ENCODE measurements at regions not wholly inside any gene's neighbourhood (a gene's known extent, or its start where the extent isn't known, plus 50 kb on each side); places are given as distances from the start of the nearest gene placed in this dataset.

DNA sequence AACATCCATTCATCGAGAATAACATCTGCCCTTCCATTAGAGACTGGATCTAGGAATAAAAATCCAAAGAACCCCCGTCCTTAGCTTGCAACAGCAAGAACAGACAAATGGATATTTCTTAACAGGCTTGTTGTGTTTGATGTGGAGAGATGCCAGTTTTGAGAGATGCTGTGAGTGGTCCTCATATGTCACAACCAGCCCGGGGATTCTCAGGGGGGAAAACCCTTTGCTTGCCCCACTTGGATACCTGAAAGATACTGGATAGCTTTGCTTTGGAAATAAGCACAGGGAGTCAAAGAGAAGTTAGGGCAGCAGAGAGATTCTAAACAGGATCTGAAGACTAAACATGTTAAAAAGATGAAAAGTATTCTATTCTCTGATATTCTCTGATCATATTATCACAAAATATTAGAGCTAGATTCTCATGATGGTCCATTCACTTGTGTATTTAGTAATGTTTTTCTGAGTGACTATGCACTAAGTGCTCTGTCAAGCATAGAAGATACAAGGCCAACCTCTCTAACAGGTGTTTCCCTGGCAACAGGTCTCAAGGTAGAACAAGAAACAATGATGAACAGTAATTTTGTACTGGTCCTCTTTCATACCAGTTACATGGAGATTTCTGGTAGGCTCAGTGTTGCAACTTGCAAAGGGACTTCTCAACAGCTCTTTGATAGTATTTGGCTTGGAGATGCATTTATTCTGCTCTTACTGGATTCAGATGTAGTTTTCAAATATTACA lies 348.2 kb downstream of the MYCN start:
- DNase-seq, result no peak

DNA sequence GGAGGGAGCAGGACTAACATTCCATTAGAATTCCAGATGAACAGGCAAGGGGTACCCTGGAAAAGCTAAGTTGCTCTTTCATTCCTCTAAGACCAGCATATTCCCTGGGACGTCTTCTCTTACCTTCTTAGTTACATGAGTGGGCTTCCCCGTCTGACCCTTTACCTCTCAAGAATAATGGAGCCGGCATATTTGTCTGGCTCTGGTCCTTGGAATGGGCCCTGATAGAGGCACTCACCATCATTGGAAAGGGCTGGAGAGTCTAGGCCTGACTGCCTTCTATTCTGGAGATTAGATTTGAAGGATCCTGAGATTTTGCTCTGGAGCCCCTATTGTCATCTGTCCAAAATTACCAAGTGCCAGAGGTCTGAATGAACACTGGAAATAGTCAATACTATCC lies 347.5 kb downstream of the MYCN start:
- no peak for DNase-seq

DNA sequence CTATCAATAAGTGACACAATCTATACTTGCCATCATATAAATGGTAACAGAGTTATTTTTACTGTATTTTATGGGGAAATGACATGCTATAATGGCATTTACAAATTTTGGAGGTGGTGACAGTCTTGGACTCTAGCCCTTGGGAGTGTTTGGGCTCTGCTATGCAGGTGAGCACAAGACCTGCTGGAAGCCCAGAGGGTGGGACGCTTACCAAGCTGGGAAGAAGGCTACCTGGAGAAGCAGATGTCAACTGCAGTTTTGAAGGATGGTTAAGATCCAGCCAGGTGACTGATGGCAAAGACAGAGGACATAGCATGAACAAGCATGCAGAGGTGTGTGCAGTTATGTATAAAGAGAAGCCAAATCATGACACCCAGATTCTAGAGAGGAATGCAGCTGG lies 346.9 kb downstream of the MYCN start:
- no peak for DNase-seq

DNA sequence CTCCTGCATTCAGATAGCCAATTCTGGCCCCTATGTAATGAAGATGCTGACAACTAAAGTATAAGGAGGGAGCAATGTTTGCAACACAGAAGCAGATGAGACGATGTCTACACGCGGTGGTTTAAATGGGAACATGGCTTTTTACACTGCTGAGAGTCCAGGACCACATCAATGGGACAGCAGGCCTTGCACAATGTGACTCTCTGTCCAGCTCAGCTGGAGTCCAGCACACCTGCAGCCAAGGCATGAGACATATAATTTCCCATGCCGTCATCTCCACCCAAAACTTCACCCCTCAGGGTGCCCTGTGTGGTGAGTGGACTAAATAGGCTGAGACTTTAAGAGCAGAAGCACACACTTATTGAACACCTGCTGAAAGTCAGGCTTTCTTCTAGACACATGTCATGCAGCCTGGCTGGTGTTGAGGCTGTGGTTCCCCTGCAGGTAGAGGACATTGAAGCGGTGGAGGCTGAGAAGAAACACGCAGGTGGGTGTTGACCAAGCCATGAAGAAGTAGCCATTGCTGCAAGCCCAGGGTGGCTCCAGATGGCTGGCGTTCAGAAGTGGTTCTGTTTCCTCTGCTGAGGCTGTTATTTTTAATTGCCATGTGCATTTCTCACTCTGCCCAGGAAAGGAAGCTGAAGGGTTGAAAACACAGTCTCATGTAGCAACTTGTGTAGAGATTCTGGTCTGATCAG lies 345.6 kb downstream of the MYCN start:
- no peak for DNase-seq

DNA sequence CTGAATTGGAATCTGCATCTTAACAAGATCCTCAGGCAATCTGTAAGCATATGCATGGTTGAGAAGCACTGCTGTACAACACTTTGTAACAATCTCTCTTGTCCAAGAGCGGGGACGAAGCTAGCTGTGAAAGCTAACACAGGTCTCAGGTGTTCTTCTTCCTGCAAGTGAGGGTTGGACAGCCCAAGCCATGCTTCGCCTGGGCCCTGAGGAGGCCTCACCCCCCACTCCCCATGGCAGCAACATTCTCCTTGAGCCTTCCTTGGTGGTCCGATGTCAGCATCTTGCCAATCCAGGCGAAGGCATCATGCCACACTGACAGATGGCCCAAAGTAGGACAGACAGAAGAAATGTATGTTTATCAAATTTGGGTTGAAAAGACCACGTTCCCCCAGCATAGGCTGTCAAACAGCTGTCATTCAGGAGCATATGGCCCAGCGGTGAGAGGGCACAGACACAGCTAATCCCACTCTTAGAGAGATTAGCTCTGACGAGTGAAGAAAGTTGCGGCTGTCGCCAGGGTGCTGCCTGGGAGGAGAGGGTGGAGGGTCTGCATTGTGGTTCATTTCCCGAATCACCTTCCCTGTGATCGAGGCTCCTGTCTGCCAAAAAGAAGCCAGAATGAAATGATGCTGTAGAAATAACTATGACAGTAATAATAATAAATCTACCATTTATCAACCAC lies 344.7 kb downstream of the MYCN start:
- no peak for DNase-seq

DNA sequence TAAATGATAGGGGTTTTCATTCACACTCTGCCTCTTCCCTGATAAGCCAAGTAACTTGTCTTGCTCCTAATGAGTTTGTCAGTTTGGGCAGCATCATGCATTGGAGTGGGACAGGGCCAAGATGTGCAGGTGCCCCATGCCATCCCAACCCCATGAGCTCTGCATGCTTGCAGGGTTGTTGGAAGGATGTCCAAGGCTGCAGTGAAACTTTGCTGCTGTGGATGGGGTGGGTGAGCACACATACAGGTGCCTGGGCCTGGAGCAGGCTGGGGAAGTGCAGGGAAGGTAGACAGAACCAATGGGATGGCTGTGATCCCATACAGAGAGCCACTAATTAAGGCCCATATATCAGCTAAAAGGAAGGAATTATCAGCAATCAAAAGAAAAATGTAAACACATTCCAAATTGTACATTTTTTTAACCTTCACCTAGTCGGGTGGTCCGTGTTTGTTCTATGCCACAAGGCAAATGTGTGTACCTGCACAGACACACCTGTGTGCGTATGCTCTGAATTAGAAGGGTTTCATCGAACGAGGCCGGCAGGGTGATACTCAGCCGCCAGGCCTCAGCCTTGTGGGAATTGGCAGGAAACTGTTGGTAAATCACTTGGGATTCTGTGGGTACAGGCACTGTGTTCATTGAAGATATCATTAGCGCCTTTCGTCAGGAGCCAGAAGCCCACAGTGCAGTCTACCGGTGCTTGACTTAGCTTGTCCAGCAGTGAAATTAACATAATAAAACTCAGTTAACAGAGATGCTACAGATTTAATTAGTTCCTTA lies 342.9 kb downstream of the MYCN start:
- DNase-seq, result no peak

DNA sequence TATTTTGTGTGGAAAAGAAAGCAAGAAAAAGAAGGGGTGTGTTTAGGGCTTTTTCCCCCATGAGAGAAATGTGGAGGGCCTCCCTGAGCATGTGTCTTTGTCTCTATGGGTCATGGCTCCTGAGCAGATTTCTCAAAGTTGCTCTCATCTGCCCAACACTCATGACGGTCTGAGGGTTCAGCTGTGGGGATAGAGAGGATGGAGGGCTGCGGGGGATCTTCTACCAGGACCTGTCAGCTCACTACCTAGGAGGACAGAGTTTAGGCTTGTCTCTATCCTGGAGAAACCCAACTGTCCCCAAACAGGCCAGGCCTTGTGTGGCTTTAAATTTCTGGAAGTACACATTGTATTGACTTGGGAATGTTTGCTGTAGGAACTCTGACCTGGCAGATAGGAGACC lies 342.2 kb downstream of the MYCN start:
- DNase-seq, result no peak

DNA sequence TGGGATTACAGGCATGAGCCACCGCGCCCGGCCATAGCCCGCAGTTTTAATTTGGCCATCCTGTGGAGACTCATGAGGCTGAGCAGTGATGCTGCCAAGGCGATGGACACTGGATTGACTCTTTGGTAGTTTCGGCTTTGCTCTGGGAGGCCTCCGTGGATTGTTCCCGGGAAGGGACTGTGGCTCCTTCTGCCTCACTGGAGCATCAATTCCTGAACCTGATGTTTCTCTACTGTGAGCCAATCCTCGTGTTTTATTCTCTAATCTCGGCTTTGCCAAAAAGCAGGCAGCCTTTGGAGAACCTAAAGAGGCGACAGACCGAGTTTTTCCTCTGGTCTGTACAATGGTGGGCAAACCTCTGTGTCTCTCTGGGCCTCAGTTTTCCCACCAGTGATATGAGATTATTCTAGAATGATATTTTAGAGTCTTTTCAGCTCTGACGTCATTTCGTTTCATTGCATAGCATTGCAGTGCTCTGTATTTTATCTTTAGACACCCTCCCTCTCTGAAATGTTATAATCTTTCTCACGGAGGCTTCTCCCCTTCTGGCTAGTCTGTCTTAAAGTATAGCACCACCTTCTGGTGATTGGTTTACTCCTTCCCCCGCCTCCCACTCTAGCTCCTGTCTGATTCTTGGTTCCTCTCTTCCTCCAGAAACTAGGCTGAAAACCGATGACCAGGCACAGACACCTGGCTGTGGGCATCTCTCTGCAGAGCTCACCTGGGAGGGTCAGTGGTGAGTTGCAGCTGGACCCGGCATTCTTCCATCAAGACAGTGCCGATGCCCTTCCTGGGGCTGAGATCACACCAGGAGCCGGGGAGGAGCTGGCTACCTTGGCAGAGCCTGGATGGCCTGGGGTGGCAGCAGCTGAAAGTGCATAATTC lies 341.3 kb downstream of the MYCN start:
- peak; percentile 65 for DNase-seq

DNA sequence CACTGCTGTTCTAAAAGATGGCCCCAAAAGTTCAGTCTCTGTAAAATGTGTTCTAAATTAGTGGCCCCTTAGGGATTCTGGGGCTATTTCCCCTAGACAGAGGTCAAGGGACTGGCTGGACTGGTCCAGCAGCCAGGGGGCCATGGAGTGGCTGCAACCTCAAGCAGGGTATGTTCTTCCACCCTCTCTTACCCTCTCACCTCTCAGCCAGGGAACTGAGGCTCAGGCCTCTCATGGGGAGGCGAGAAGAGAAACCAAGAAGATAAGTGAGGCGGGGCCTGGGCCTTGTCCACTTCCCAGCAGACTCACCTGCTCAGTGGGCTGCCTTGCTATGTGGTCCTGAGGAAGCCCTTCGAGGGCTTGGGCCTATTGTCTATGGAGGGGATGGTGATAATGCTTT lies 339.7 kb downstream of the MYCN start:
- no peak for DNase-seq

DNA sequence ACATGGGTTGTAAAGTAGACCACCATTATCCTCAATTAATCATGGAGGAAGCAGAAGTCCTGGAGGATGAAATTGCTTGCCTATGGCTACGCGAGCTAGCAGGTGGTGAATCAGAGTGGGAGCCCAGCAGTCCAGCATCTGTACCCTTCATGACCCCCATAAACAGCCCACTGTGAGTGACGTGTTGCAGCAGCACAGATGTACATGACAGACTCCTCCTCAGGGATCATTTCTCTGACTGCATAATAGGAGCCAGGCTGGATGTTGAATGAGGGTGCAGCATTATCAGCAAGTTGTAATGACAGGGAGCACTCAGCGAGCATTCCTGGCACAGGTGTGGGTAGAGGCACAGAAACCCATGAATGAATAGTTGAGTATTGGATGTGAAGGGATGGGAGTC lies 339.3 kb downstream of the MYCN start:
- DNase-seq, result no peak

DNA sequence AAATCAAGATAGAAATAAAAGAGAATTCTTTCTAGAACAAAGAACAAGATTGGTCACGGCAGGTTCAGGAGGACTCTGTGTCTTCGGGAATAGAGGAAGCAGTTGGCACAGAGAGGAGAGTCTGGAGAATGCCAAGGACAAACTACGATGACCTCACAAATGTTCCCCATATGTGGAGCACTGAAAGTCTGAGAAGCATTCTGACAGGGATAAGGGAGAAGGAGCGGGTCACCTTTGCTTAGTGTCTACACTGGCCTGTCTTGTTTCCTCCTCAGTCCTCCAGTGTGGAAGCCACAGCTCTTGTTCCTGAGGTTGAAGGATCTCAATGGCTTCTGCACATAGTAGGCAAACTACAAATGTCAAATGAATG lies 338.8 kb downstream of the MYCN start:
- DNase-seq, result no peak

DNA sequence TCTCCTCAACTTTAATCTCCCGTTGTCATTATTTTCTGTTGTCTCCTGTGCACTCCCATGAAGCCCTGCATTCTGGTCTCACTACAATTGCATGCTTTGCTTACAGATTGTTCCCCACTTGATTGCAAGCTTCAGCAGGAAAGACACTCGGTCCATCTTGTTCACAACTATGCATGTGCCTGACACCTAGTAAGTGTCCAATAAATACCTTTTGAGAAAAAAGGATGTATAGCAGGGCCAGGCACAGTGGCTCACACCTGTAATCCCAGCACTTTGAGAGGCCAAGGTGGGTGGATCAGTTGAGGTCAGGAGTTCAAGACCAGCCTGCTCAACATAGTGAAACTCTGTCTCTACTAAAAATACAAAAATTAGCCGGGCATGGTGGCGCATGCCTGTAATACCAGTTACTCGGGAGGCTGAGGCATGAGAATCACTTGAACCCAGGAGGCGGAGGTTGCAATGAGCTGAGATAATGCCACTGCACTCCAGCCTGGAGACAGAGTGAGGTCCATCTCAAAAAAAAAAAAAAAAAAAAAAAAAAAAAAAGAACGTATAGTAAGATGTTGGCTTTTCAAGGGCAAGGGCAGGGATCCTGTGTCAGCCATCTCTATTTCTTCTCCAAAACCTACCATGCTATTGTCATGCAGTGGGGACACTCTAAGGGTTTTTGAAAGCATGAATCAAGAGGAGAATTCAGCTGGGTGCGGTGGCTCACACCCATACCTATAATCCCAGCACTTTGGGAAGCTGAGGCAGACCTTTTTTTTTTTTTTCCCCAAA lies 338.3 kb downstream of the MYCN start:
- no peak for DNase-seq

DNA sequence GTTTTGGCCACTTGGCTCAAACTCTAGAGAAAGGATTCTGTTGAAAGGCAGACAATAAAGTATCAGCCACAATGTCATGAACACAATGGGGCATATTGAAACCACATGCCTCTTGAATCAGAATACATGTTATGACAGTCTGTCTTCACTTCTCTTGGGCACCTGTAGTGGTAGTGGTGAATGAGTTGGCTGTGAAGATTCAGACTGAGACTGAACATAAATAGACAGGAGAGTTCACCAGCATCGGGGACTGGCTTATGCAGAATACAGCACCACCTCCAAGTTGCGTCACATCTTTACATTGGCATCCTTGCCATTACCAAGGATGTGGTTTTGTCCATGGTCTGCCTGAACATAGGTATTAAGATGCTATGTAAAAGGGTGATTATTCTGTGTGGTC lies 336.8 kb downstream of the MYCN start:
- no peak for DNase-seq

DNA sequence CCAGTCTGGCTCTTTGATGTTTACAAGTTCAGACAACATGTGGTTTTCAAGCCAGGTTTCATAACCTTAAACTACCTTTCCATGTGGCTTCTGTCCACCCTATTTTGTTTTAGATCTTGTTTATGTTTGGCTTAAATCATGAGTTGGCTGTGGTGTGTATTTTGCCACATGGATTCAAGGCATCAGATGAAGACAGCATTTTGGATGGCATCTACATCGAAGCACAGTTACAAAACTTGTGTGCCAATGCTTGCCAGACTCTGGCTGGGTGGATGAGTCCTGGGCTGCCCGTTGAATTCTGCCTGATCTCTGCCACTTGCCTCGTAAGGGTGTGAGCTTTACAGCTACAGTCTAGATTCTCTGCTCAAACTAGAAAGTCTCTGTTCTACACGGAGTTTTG lies 335.3 kb downstream of the MYCN start:
- DNase-seq, result no peak

DNA sequence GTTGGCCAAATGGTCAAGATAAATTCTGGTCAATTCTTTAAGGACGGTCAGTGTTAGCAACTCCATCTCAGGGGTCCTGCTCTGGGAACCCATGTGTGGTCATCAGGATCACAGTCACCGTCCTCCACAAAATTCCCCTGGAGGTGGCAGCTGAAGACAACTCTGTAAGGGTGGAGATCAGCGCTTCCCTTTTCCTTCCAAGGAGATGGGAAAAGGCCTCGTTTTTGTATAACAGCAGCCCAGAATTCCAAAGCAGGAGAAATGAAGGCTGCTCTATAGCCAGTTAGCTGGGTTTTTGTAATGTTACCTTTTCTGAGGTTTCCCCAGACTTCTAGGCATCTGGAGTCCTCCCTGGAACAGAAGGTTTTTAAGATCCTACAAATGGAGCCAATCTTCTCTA lies 334.8 kb downstream of the MYCN start:
- DNase-seq, result no peak

DNA sequence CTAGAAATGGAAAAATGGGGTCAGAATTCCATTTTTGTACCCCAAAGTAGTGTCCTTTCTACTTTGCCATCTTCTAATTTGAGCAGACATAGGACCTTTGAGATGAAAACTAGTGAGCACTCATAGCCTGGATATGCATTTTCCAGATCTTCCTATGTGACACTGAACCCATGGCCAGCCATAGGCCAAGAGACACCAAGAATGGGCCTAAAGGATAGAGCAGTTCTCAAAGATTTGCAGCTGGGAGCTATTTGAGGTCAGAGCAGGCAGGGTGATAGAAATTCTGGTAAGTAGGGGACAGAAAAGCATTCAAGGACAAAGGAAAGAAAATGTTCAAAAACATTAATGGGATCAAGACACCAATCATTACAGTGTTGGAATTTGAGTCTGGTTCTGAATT lies 332.8 kb downstream of the MYCN start:
- no peak for DNase-seq

DNA sequence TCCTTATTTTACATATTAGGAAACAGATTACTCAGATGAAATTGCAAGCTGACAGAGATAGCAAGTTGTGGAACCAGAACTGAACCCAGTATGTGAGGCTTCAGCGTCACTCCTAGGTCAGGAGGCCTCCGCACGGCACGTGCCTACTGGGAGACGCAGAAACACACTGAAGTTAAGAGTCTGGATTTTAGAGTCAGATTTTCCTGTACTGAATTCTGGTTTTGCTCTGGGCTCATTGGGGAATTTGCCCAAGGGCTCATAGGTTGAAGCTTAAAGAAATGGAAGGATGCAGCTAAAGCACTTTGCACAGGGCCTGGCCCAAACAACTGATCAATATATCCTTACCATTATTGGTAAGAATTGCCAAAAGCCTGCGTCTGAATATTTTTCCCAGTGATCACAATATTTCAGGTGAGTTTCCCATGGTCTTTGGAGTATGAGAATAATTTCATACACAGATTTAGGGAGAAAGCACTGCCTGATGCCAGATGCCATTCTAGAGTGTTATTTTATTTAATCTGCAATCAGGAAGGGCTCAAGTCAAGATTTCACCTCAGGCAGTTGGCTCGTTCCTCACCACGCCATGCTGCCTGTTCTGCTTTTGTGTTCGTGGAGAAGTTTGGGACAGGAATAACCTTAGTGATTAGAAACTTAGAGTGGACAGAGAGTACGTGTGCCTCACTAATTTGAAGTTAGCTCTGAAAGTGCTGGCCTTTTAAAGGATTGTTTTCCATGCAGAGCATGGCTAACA lies 331.9 kb downstream of the MYCN start:
- no peak for DNase-seq

DNA sequence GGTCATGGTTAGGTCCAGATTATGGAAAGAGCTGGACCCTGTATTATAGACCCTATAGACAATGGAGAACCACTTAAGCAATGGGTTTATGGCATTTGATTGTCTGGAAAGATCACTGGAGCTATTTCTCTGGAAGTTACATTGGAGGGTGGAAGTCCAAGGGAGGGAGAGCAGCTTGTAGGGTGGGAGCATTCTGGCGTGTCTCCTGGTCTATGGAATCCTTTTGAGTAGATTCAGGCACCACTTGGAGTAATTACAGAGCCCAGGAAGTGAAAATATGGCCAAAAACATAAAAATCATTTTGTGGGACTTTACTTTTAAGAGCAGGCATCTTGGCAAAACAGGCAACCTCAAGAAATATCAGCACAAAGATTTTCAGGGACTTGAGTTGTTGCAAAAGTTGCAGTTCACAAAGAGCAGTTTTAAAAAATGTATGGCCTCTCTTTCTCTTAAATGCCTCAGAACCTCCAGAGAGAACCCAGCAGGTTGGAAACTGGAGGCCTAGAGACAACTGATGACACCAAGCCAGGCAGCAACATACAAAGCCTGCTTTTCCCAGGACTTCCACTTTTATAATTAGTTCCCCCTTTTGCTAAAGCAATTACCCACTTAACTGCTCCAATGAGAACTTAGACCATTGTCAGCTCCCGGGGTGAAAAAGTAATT lies 331.0 kb downstream of the MYCN start:
- DNase-seq, result no peak

DNA sequence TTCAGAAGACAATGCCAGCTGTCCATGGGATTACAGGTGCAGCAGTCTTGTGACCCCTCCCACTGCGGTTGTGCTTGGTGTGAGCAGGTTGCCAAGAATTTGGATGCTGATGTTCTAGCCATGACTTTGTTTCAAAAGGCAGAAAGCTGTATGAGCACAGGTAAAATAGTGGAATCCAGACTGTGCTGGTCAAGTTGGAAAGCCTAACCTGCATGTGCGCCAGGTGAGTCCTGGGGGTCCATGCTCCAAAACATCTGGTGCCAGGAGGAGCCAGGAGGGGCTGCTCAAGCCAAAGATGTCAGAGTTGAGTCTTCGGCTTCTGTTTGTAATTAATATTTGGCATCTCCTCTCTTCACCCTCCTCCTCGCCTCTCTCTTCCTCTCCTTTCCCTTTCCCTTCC lies 330.1 kb downstream of the MYCN start:
- DNase-seq, result no peak

DNA sequence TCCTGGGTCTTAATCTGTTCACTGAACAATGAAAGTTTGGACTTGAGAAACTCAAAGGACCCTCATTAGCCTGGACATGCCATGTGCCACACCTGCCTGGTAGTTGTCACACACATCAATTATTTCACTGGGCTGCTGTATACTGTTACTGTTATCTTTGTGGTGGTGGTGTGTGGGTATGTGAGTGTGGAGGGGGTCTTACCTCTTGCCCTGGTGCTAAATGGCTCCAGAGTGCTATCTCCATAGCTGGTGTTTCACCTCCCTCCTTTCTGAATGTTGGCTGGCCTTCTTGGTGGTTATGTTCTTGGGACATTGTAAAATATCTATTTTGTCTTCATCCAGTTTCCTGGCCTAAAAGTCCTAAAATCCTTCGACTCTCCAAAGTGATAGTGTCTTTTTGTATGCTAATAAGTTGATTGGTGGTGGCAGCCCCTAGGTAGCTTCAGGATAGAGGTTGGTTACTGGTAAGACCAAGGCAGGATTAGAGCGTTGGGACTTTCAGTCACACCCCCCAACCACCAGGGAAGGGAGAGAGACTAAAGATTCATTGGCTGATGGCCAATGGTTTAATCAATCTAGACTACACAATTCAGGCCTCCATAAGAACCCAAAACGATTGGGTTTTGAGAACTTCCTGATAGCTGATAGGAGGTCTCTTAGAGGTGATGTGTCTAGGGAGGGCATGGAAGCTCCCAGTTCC lies 328.1 kb downstream of the MYCN start:
- DNase-seq, result no peak

Data from OCI-M1 (cell line).